ENCODE measurements at regions not wholly inside any gene's neighbourhood (a gene's known extent, or its start where the extent isn't known, plus 50 kb on each side); places are given as distances from the start of the nearest gene placed in this dataset.

DNA sequence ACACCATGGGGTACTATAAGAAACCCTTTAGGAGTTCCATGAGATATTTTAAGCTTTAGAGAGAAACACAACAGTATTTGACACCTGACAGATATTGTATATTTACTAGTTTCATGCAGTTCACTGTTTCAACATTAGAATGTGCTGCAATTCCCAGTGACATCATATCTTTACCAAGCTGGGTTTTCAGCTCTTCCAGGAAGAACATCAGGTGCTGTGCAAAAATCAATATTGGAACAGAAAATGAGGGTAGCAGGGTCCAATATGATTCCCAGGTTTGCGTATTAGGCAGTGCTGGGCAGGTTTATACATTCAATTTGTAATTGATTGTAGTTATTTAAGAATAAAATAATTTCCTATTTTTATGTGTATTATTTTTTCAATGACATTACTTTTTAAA is 500.0 kb upstream of the EPHA7 start:
- TF ChIP-seq, protein P1, sequence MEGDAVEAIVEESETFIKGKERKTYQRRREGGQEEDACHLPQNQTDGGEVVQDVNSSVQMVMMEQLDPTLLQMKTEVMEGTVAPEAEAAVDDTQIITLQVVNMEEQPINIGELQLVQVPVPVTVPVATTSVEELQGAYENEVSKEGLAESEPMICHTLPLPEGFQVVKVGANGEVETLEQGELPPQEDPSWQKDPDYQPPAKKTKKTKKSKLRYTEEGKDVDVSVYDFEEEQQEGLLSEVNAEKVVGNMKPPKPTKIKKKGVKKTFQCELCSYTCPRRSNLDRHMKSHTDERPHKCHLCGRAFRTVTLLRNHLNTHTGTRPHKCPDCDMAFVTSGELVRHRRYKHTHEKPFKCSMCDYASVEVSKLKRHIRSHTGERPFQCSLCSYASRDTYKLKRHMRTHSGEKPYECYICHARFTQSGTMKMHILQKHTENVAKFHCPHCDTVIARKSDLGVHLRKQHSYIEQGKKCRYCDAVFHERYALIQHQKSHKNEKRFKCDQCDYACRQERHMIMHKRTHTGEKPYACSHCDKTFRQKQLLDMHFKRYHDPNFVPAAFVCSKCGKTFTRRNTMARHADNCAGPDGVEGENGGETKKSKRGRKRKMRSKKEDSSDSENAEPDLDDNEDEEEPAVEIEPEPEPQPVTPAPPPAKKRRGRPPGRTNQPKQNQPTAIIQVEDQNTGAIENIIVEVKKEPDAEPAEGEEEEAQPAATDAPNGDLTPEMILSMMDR (IDR thresholded peaks at IDR 0.05) = no peak
- intact Hi-C loops (cut with DNase I) = no loop called here

DNA sequence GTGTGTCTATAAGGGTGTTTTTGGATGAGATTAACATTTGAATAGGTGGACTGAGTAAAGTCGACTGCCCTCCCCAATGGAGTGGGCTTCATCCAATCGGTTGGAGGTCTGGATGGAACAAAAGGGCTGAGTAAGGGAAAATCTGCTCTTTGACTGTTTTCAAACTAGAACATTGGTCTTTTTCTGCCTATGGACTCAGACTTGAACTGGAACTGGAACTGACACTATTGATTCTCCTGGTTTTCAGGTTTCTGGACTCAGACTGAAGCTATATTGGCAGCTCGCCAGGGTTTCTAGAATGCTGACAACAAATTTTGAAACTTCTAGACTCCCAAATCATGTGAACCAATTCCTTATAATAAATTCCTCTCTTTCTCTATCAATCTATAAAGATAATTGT is 498.9 kb upstream of the EPHA7 start:
- Histone ChIP-seq H3K27ac (no peak overlapping the region), H3K9me3 (no peaks in the 10 kb centered on the region), H3K36me3 (no peaks in the 10 kb centered on the region), H3K27me3 (no peaks in the 10 kb centered on the region), H3K4me1 (no peaks in the 10 kb centered on the region), H3K4me3 (no peak overlapping the region)
- DNase-seq (ENCODE audit: low spot score in 2 of 2) = no peak
- intact Hi-C loops (cut with DNase I) = no loop called here
- TF ChIP-seq, protein P1 (IDR thresholded peaks at IDR 0.05) = no peak

More for the DNA sequence above, 500.0 kb upstream of the EPHA7 start:
- Histone ChIP-seq H3K27ac (no peak overlapping the region), H3K4me1 (no peaks in the 10 kb centered on the region), H3K9me3 (no peaks in the 10 kb centered on the region), H3K4me3 (no peak overlapping the region), H3K27me3 (no peaks in the 10 kb centered on the region), H3K36me3 (no peaks in the 10 kb centered on the region)
- no peak for DNase-seq (ENCODE audit: low spot score in 2 of 2)

GRCh38 chr6:93917216-93917615 is 497.9 kb upstream of the EPHA7 start:
- H3K4me3 ChIP-seq = no peak overlapping the region
- no peak overlapping the region for H3K27ac ChIP-seq
- DNase-seq (ENCODE audit: low spot score in 2 of 2) = no peak
- H3K36me3 ChIP-seq = no peaks in the 10 kb centered on the region
- H3K4me1 ChIP-seq = no peaks in the 10 kb centered on the region
- no peaks in the 10 kb centered on the region for H3K27me3 ChIP-seq
- H3K9me3 ChIP-seq = no peaks in the 10 kb centered on the region
- TF ChIP-seq, protein P1 (IDR thresholded peaks at IDR 0.05) = no peak
- intact Hi-C loops (cut with DNase I) = no loop called here

- no peaks in the 10 kb centered on the region for H3K4me1 ChIP-seq
- DNase-seq (ENCODE audit: low spot score in 2 of 2) = no peak
- TF ChIP-seq, protein P1 (IDR thresholded peaks at IDR 0.05) = no peak
- no peaks in the 10 kb centered on the region for H3K36me3 ChIP-seq
- H3K27ac ChIP-seq = no peak overlapping the region
- H3K9me3 ChIP-seq = no peaks in the 10 kb centered on the region
- intact Hi-C loops (cut with DNase I) = no loop called here
- H3K27me3 ChIP-seq = no peaks in the 10 kb centered on the region
- H3K4me3 ChIP-seq = no peak overlapping the region
These were observed 497.4 kb upstream of the EPHA7 start for GRCh38 chr6:93916716-93917115.

DNA sequence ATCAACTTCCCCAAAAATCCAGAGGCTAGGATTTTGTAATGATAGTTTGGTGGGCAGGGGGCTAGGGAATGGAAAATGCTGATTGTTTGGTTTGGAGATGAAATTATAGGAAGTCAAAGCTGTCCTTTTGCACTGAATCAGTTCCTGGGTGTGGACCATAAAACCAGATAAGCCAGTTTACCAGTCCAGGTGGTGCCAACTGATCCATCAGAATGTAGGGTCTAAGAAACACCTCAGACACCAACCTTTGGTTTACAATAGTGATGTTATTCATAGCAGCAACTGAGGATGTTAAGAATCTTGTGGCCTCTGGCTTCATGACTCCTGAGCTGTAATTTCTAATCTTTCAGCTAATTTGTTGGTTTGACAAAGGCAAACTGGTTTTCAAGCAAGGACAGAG is 496.6 kb upstream of the EPHA7 start:
- no peaks in the 10 kb centered on the region for H3K27me3 ChIP-seq
- no peaks in the 10 kb centered on the region for H3K4me1 ChIP-seq
- H3K36me3 ChIP-seq = no peaks in the 10 kb centered on the region
- TF ChIP-seq, protein P1 (IDR thresholded peaks at IDR 0.05) = no peak
- no peak for DNase-seq (ENCODE audit: low spot score in 2 of 2)
- H3K9me3 ChIP-seq = no peaks in the 10 kb centered on the region
- intact Hi-C loops (cut with DNase I) = no loop called here
- no peak overlapping the region for H3K27ac ChIP-seq
- H3K4me3 ChIP-seq = no peak overlapping the region

- no peak for DNase-seq (ENCODE audit: low spot score in 2 of 2)
These were observed 483.2 kb upstream of the EPHA7 start for GRCh38 chr6:93902517-93902916.

More at GRCh38 chr6:93902517-93902916, 483.2 kb upstream of the EPHA7 start:
- TF ChIP-seq, protein P1 (IDR thresholded peaks at IDR 0.05) = no peak
- Histone ChIP-seq H3K27me3 (no peaks in the 10 kb centered on the region), H3K36me3 (no peaks in the 10 kb centered on the region), H3K9me3 (no peaks in the 10 kb centered on the region), H3K4me3 (no peak overlapping the region), H3K4me1 (no peaks in the 10 kb centered on the region), H3K27ac (no peak overlapping the region)
- intact Hi-C loops (cut with DNase I) = no loop called here

Measured in ascending aorta (tissue), 2 donors.